ENCODE measurements at regions not wholly inside any gene's neighbourhood (a gene's known extent, or its start where the extent isn't known, plus 50 kb on each side); places are given as distances from the start of the nearest gene placed in this dataset.

DNA sequence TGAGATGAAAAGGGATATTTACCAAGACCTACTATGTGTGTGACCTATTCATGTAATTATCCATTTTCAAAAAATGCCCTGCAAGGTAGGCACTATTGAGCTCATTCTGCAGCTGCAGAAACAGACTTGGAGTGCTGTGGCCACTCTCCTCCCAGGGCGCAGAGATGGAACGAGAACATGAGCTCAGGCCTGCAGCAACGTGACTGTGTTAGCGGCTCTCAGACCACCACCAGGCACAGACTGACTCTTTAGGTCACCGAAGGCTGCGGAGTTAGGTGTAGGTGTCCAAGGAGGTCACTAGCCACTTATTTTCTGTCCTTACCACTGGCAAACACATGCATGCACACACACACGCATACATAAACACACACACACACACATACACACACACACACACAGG, 271.4 kb upstream of the DIO3 start:
- TF ChIP-seq, protein P1, sequence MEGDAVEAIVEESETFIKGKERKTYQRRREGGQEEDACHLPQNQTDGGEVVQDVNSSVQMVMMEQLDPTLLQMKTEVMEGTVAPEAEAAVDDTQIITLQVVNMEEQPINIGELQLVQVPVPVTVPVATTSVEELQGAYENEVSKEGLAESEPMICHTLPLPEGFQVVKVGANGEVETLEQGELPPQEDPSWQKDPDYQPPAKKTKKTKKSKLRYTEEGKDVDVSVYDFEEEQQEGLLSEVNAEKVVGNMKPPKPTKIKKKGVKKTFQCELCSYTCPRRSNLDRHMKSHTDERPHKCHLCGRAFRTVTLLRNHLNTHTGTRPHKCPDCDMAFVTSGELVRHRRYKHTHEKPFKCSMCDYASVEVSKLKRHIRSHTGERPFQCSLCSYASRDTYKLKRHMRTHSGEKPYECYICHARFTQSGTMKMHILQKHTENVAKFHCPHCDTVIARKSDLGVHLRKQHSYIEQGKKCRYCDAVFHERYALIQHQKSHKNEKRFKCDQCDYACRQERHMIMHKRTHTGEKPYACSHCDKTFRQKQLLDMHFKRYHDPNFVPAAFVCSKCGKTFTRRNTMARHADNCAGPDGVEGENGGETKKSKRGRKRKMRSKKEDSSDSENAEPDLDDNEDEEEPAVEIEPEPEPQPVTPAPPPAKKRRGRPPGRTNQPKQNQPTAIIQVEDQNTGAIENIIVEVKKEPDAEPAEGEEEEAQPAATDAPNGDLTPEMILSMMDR (conservative IDR thresholded peaks at IDR 0.05; ENCODE audit: low read depth, low read length): no peak
- TF ChIP-seq EZH2 (IDR thresholded peaks at IDR 0.05; ENCODE audit: borderline replicate concordance, low read depth, low read length, poor library complexity, severe bottlenecking): no peak

Measured in A673 (cell line).